HG02623 (cell line): ENCODE measurements at regions not wholly inside any gene's neighbourhood (a gene's known extent, or its start where the extent isn't known, plus 50 kb on each side); places are given as distances from the start of the nearest gene placed in this dataset.
"Not testable (repeated sequence)": the region's sequence is repeated elsewhere in the genome, so short reads cannot be mapped to it uniquely, and the experiment has no call there.

Experiments
- ATAC-seq: cut with Tn5 transposase; IDR thresholded peaks from one replicate; pipeline ENCODE4 v1.9.1; 2021; ENCODE audit warnings: moderate library complexity; ENCODE audit not compliant: unreplicated experiment

DNA sequence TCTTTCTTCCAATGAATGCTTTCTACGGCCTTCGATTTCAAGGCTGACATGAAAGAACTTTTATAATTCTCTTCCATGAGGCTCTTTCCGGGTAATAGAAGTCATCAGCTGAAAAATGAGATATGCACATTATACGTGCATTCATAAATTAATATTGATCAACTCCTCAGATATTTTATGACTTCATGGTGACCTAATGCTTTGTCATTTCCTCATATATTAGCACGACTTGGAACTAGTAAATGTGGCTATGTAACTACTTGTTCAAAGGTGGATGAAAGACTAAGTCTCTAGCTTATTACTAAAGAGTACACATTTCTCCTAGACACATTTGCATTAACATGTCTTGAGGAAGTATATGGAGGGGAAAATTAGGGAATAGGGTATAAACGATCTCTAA lies 168.8 kb downstream of the HDGFL1 start:
- no peak for ATAC-seq

DNA sequence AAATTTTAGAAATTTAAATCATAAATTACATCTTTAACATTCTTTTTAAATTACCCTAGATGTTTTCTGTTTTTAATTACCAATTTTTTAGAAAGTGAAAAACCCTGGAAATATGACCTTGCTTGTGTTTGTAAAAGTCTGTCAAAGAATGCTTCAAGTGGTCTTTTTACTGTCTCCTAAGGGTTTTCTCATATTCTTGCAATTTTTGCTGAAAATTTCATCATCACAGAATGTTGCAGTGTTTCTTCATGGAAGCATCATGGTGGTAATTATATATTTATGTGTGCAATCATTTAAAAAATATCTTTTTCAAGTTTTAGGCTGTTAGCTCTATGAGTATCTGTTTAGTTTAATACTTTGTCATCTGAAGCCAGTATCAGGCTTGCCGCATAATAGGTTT lies 178.2 kb downstream of the HDGFL1 start:
- no peak for ATAC-seq

DNA sequence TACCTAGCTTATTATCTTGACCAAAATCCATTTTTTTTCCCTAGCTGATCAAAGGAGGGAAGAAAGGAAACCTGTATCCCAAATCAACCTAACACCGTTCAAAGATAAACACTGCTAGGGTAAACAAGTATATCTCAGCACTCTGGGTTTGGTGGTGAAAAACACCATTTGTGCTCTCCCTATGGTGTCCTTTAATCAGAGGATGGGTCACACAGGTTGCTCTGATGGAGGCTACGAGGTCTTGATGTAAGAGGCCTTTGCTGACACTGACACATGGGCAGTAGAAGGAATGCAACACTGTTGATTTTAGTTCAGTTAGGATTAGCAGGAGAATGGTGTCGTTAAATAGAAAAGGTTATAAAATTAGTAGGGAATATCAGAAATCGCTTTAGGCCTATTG lies 179.3 kb downstream of the HDGFL1 start:
- ATAC-seq, result no peak

DNA sequence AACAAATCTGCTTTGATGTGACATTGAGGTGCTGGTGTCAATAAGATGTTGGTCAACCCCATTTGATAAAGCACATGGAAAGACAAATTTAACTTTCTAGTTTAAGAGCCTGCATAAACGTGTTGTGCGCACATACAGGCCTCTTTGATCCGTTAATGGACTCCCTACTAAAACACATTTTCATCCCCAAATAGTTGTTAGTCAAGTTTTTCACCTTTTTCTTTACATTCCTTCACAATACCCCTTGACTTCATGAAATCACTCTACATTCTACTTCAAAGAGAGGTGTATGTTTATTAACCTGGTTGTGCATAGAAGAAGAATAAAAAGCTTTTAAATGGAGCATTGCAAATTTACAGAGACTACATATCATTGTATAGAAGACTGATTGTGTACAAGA lies 180.3 kb downstream of the HDGFL1 start:
- ATAC-seq, result no peak

DNA sequence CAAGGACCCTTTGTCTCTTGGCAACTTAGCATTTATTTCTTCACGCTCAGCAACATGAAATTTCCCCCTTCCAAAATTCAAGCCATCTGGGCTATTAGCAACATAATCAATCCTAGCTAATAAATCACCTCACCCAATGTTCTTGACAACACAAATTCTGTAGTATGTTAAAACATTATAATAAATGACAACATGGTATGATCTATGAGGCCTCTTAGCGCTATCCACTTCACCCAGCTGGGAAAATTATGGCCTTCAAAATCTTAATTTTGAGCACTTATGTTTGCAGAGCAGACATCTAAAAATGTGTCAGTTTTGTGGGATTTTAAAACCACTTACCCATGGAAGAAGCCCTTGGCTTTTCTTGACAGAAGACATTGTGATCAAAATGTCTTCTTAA lies 181.9 kb downstream of the HDGFL1 start:
- no peak for ATAC-seq

DNA sequence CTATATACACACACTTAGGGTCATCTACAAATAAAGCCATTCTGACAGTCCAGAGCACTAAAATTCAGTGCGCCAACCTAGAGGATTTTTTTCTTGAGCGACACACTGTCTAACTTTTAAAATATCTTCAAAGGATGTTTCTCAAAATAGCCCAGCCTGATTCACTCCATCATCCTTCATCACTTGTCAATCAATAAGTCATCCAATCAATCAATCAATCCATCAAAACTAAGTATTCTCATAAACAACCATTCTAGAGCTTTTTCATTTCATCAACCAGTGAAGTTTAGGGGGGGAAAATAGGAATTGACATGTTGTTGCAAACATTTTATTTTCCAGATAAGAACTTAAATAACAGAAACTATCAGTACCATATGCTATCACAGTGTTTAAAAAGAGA lies 183.2 kb downstream of the HDGFL1 start:
- ATAC-seq, result no peak

DNA sequence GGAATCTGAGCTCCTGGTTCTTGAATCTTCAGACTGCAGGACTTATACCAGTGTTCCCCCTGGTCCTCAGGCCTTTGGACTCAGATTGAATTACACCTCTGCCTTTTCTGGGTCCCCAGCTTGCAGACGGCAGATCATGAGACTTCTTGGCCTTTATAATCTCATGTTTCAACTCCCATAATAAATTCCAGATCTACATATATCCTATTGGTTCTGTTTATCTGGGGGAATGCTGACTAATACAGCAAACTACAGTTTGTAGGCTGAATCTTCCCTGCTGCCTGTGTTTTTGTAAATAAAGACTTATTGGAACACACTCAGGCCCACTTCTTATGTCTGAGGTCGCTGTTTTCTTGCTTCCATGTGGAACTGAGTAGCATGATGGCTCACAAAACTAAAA lies 184.7 kb downstream of the HDGFL1 start:
- ATAC-seq, result no peak

DNA sequence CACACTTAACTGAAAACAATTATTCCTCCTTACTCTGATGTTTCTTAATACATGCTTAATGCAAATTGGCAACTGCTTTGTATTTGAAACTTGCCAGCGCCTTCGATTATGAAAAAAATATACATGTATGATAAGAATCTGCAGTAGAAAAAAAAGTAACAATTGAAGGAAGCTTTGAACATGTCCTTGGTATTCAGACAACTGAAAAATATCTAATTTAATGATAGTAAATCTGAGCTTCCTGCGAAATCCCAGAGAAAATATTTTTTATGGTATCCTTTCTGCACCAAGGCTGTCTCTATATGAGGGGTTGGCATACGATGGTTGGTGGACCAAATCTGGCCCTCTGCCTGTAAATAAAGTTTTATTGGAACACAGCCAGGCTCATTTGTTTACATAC lies 186.2 kb downstream of the HDGFL1 start:
- no peak for ATAC-seq

DNA sequence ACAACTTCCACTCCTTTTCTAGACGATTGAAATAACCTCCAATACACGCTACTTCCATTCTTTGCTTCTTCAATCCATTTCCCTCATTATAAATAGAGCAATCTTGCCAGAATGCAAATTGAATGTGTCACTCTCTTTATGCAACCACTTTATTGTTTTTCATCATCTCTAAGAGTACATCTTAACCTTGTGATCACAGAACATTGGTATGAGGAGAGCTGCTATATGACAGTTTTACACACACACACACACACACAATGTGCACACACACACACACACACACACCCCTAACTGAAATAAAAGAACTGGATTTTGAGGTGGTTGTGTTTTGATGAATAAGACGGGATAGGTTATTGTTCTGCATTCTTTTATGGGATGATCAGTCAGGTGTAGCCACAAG lies 187.0 kb downstream of the HDGFL1 start:
- no peak for ATAC-seq

DNA sequence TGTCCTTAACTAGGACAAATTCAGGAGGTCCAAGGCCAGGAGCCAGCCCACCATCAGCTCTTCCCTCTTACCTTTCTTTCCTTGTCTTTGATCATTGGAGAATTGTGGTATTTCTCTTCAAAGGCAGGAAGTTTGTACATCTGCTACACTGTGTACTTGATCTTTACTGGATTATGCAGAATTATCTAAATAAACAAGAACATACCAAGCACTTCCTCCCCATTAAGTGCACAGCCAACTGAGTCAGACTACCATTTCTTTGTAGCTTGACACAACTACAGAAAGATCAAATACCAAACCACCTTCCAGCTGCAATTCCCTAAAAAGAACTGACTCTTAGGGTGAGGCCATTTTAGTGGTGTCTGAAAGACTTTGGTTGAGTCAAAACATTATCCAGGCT lies 195.1 kb downstream of the HDGFL1 start:
- no peak for ATAC-seq

DNA sequence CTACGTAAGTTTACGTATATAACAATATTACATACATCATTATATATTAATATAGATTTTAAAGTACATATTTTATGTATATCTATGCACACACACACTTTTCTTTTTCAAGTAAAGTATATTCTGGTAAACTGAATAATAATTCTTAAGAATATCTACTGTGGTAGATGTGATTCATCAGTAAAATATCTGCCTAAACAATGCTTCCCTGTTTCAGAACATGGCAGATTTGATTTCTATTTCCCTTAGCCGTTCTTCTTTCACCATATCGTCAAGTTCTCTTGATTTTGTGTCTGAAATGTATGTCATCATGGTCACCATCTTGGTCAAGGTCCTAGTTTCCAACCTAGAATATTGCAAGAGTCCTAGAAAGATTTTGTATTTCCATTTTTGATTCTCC lies 195.6 kb downstream of the HDGFL1 start:
- no peak for ATAC-seq

DNA sequence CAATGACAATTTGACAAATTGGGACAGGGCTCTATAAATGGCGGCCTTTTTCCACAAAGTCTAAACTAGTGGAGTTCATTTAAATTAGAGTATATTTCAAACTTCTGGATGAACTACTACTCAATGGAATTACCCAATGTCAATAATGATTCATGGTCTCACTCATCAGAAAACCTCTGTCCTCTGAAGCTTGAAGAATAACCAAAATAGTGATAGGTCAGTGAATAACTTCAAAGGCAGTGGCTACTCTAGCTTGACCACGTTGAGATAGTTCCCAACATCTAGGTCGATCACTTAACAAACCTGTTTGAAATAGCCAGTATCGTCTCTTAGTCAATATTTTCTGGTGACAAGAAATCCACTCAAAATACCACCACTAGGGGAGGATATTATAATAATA lies 197.6 kb downstream of the HDGFL1 start:
- ATAC-seq, result no peak

DNA sequence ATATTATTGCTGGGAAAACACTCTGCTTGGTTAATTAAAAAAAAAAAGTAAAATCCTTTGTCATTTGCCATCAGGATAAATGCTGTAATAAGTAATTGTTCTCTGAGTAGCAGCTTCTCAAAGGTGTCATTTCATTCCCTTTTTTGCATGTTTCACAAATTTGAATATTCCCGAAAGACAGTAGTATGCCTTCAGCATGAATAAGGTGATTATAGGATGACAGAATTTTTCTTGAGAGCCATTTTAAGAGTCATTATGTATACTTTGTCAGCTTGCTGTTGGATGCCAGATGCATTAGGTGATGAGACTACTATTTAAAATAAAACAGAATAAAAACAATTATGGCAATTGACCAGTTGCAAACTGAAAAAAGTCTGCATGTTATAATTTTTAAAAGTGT lies 200.7 kb downstream of the HDGFL1 start:
- no peak for ATAC-seq

DNA sequence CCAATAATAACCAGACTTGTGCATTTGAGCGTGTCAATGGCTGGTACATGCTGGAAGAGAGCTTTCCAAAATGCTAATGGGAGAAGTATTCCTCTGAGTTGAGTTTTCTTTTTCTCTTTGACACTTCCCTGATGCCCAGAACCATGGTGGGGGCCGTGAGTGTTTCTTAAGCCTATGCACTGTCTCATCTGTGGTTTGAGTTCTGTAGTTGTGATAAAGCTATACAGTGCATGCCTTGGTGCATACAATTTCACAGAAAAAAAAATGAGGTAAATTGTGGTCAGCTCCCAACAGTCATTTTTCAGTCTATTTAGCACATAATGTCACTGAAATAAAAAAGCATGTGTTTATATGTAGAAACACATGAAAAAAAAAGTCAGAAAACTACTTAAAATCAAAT lies 204.8 kb downstream of the HDGFL1 start:
- ATAC-seq, result no peak

DNA sequence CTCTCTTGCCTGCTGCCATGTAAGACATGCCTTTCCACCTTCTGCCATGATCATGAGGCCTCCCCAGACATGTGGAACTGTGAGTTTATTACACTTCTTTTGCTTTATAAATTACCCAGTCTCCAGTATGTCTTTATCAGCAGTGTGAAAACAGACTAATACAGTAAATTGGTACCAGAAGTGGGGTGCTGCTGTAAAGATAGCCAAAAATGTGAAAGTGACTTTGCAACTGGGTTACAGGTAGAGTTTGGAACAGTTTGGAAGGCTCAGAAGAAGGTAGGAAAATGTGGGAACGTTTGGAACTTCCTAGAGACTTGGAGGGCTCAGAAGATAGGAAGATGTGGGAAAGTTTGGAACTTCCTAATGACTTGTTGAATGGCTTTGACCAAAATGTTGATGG lies 209.1 kb downstream of the HDGFL1 start:
- not testable (repeated sequence) for ATAC-seq

DNA sequence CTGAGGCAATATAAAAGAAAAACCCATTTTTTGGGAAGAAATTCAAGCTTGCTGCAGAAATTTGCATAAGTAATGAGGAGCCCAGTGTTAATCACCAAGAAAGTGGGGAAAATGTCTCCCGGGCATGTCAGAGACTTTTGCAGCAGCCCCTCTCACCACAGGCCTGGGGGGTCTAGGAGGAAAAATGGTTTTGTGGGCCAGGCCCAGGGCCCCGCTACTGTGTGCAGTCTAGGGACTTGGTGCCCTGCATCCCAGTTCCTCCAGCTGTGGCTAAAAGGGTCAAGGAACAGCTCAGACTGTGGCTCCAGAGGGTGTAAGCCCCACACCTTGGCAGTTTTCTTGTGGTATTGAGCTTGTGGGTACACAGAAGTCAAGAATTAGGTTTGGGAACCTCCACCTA lies 209.7 kb downstream of the HDGFL1 start:
- no peak for ATAC-seq

DNA sequence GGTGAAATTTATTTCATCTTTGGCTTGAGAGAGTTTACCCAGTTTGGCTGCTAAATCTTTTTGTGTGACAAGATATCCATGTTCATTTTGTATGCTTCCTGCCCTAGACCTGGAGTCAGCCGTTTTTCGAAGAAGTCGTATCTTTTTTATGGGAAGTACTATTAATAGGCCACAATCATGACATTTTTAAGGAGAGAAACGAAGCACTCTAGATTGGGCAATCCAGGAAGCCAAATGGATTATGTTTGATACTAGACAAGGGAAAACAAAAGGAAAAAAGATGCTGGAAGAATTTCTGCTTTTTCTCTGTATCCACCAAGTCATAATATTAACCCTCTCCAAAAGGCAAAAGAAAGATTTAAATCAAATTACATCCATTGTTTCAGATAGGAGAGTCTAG lies 214.6 kb downstream of the HDGFL1 start:
- ATAC-seq, result no peak

DNA sequence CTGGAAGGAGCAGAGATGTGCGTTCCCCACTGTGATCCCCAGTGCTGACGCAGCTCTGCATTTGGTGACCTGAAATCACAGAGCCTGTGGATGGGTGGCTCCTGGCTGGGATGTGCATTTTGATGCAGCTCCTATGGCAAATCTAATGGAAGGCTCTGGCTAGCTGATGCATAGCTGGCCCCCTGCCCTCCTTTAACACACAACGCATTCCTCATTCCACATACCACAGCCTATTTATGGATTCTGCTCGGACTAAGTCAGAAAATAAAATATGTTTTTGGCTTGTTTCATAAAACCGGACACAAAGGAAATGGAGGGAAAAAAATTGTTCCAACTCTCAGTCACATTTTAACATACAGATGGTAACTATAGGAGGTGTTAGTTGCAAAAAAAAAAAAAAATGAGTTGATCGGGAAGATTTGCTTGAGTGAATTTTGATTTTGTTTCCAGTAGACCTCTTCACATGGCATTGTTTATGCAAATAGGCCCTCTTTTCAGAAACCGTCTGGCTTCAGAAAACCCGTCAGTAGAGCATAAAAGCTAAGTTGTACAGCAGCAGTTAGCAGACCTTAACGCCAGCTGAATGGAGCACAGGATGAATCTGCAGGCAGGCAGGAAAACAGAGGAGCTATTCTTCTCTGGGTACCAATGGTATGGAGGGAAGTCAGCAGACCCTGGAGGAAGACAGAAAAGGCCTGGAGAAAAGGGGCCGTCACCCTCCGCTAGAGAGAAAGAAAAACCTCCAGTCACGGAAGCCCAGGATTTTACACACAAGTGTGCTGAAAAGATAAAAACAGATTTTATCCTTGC lies 215.4 kb downstream of the HDGFL1 start:
- ATAC-seq, result no peak

DNA sequence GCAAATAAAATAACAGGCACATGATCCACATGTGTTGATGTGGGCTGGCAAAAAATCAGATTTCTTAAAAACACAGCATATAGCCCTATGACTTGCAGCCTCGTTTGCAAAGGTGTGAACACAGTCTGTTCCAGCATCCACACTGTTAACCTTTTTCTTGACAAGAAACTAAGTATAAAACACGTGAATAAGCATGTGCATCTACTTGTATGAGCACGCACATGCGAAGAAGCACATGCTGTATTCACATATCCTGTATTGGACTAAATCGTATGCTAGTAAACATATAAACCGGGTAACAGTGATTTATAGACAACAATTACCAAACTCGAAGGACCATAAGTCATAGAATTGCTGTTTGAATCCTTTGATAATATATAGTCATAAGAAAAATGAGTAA lies 218.7 kb downstream of the HDGFL1 start:
- ATAC-seq, result no peak

DNA sequence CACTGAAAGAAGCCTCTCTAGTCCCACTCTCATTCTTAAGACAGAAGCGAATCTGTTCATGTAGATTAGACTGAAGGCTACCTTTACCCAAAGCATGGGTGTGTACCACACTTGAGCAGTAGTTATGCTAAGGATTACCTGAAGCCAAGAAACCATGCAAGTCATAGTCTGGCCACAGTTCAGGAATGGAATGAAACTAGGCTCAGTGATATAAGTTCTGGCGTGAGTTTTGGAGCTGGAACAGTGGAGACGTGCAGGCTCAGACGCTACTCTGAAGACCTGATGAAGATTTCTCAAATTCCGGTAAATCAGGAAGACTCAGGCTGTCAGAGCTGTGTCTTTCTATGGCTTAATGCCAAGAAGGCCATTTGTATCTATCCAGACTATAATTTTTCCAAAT lies 219.9 kb downstream of the HDGFL1 start:
- no peak for ATAC-seq

DNA sequence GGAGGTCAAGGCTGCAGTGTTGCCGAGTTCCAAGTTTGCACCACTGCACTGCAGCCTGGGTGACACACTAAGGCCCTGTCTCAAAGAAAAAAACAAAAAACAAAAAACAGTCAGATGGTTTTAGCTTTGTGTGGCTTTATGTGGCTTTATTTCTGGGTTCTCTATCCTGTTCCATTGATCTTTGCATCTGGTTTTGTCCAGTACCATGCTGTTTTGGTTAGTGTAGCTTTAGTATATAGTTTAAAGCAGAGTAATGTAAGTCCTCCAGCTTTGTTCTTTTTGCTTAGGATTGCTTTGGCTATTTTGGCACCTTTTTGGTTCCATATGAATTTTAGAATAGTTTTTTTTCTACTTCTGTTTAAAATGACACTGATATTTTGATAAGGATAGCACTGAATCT lies 225.5 kb downstream of the HDGFL1 start:
- ATAC-seq, result no peak

DNA sequence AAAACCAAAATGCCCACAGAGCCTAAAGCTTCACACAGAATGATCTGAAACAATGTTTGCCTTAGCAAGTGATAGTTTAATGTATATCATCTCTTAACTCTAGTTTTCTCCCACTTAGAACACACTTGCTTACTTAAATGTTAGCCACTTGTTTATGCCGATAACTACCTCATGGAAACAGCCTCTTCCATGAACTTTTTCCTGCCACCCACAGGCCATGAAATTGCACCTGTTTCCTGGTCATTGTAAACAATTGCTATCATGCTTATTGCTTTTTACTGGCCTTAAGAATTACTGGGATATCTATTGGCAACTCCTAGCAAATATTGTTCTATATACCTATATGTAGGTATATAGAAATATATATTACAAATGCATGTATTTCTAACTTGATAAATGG lies 231.1 kb downstream of the HDGFL1 start:
- no peak for ATAC-seq

DNA sequence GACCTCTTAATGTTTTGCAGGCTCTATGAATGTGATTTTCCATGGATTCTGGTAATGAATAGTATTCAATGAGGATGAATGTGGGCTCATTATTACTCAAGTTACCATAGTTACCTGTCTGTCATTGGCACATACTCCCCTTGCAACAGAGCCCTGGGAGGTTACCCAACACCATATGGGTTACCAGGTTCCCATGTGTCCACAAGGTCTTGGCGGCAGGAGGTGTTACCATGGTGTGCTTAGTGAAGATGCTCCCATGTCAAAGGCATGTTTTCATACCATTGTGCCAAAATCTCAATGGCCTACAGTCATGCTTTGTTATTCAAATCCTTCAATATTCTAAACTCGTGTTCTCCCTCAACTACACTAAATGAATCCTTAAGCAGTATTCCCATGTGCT lies 232.5 kb downstream of the HDGFL1 start:
- ATAC-seq, result no peak
